ENCODE measurements at regions not wholly inside any gene's neighbourhood (a gene's known extent, or its start where the extent isn't known, plus 50 kb on each side); places are given as distances from the start of the nearest gene placed in this dataset.

DNA sequence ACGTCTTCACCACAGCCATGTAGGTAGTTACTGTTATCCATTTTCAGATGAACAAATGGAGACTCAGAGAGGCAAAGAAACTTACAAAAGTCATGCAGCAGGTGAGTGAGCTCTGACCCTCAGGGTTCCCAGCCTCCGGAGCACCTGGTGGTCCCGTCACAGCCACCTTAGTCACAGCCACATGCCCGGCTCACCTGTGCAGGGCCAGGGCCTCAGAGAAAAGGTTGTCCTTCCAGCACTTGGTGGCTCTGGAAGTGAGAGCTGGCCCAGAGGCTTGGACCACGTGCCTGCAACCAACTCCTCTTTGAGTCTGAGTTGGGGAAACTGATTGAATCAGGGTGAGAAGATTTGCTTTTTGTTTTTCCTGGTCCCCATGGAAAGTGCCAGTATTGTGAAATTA lies 189.3 kb downstream of the GLI2 start:
- CTCF ChIA-PET: no interaction called here
- TF ChIP-seq, protein P1, sequence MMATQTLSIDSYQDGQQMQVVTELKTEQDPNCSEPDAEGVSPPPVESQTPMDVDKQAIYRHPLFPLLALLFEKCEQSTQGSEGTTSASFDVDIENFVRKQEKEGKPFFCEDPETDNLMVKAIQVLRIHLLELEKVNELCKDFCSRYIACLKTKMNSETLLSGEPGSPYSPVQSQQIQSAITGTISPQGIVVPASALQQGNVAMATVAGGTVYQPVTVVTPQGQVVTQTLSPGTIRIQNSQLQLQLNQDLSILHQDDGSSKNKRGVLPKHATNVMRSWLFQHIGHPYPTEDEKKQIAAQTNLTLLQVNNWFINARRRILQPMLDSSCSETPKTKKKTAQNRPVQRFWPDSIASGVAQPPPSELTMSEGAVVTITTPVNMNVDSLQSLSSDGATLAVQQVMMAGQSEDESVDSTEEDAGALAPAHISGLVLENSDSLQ (IDR thresholded peaks at IDR 0.05): no peak
- TF ChIP-seq FOXK2 (IDR thresholded peaks at IDR 0.05): no peak
- TF ChIP-seq FOXM1 (IDR thresholded peaks at IDR 0.05; ENCODE audit: borderline replicate concordance): no peak
- no peak for TF ChIP-seq ARNT (IDR thresholded peaks at IDR 0.05)
- TF ChIP-seq BHLHE40 (IDR thresholded peaks at IDR 0.05; ENCODE audit: borderline replicate concordance): no peak
- TF ChIP-seq ELF4 (IDR thresholded peaks at IDR 0.05): no peak
- no peak for TF ChIP-seq TARDBP (IDR thresholded peaks at IDR 0.05)
- no peak for TF ChIP-seq FOXA1 (IDR thresholded peaks at IDR 0.05)
- no peak for TF ChIP-seq NFRKB (IDR thresholded peaks at IDR 0.05)
- TF ChIP-seq SP1 (IDR thresholded peaks at IDR 0.05): no peak
- TF ChIP-seq L3MBTL2 (conservative IDR thresholded peaks at IDR 0.05): no peak
- POLR2A ChIA-PET: no interaction called here
- DNase-seq (ENCODE audit: extremely low spot score): no peak

DNA sequence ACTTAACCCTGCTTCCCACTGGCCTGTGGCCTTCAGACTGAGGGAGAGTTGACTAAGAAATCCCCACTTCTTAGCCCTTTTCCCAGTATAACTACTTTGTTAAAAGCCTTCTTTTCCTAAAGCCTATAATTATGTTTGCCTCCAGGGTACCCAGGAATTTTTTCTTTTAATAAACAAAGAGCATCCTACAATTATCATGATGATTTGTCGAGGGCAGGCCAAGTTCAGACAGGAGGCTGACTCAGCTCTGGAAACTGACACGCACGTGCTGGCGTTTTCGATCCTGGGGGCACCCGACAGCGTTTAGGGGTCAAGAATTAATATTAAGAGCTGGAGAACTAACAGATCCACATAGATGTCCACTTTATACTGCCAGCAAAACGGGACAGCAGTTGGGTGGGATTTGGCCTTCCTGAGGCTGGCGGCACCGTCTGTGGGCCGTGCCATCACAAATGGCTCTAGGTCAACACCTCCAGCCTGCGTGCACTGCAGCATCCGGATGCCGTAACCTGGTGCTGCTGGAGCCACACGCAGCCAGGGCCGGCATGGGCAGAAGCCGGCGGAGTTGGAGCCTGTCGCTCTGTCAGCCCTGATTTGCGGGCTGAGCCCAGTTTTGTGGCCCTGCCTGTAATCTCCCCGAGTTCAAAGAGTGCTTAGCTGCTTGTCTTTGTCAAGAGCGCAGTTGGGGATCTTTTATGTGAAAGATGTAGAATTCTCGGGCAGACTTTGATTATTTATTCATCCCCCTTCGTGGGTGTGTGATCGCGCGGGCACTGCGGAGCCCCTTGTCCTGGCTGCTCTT lies 191.0 kb downstream of the GLI2 start:
- POLR2A ChIA-PET: no interaction called here
- DNase-seq (ENCODE audit: extremely low spot score): no peak
- TF ChIP-seq HDGF (IDR thresholded peaks at IDR 0.05; ENCODE audit: borderline replicate concordance) (no peak), ZNF384 (IDR thresholded peaks at IDR 0.05) (no peak), ELF4 (IDR thresholded peaks at IDR 0.05) (no peak), LEF1 (IDR thresholded peaks at IDR 0.05; ENCODE audit: borderline replicate concordance) (no peak), ARNT (IDR thresholded peaks at IDR 0.05) (no peak)
- TF ChIP-seq, protein P1 (IDR thresholded peaks at IDR 0.05): no peak
- CTCF ChIA-PET: no interaction called here

DNA sequence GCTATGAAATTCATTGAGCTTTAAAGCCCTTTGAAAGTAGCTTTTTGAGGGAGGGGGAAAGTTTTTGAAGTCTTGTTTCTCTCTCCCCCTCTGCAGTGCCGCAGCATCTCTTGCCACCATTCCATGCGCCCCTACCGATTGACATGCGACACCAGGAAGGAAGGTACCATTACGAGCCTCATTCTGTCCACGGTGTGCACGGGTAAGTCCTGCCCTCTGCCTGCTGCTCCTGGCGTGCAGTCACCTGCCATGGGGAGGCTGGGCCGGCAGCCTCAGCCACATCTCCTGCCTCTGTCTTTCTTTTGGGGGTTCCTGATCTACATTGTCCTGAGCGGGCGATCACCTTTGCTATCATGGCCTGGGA lies 191.6 kb downstream of the GLI2 start:
- POLR2A ChIA-PET: no interaction called here

DNA sequence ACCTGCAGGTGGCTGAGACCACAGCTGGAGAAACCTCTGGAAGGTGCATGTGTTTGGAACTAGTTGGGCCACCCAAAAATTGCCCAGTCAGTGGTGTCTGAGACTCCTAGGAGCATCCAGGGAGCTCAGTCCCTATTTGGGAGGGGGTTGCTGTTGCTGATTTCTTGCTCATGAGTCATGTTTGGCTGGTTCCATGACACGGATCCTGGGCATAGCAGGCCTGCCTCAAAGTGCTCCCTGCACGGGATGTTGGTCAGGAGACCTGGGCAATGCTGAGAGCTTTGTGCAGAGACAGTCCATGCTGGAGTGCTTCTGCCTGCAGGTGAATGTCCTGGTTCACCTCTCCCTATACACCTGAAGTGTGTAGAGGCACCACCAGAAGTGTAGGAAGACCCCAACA lies 194.2 kb downstream of the GLI2 start:
- no peak for DNase-seq (ENCODE audit: extremely low spot score)
- CTCF ChIA-PET: no interaction called here
- POLR2A ChIA-PET: no interaction called here
- TF ChIP-seq, protein P1 (IDR thresholded peaks at IDR 0.05): no peak
- TF ChIP-seq CTBP1 (IDR thresholded peaks at IDR 0.05; ENCODE audit: borderline replicate concordance): no peak
- no peak for TF ChIP-seq FOXM1 (IDR thresholded peaks at IDR 0.05; ENCODE audit: borderline replicate concordance)
- TF ChIP-seq FOXK2 (IDR thresholded peaks at IDR 0.05): no peak

More for the DNA sequence above, 191.6 kb downstream of the GLI2 start:
- TF ChIP-seq FOXK2 (IDR thresholded peaks at IDR 0.05): no peak
- no peak for TF ChIP-seq BHLHE40 (IDR thresholded peaks at IDR 0.05; ENCODE audit: borderline replicate concordance)
- no peak for TF ChIP-seq ARNT (IDR thresholded peaks at IDR 0.05)
- TF ChIP-seq HDGF (IDR thresholded peaks at IDR 0.05; ENCODE audit: borderline replicate concordance): no peak
- no peak for DNase-seq (ENCODE audit: extremely low spot score)
- CTCF ChIA-PET: no interaction called here

DNA sequence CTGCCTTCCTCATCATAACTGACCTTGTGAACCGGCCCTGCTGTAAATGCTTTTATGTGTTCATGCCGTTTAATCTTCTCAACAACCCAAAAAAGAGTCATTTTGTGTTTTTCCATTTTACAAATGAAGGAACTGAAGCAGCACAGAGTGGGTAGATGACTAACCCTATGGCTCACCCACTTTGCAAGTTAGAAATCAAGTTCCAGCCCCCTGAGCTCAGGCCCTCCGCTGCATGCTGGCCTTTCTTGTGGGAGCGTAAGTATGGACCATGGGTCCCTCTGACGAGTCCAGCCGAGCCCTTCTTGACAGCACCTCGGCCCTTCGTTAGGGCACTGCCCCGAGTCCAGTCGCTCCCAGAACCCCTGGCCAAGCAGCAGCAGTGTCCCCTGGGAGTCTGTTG lies 194.6 kb downstream of the GLI2 start:
- no peak for TF ChIP-seq ELF4 (IDR thresholded peaks at IDR 0.05)
- no peak for DNase-seq (ENCODE audit: extremely low spot score)
- POLR2A ChIA-PET: no interaction called here
- CTCF ChIA-PET: no interaction called here

DNA sequence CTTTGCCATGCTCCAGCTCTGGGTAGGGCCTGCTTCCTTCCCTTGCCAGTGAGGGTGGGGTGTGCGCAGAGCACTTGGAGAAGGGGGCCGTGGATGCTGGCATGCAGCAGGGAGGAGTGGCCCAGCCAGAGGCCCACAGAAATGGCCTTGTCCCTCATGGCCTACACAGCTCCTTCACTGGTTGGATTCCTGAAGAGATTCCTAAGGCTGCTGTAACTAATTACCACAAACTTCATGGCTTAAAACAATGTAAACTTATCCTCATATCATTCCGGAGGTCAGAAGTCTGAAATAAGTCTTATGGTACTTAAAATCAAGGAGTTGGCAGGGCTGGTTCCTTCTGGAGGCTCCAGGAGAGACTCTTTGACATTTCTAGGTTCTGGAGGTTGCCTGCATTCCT lies 195.2 kb downstream of the GLI2 start:
- no peak for DNase-seq (ENCODE audit: extremely low spot score)
- ChIA-PET POLR2A (no interaction called here), CTCF (no interaction called here)
- TF ChIP-seq ARNT (IDR thresholded peaks at IDR 0.05) (no peak), HDGF (IDR thresholded peaks at IDR 0.05; ENCODE audit: borderline replicate concordance) (no peak), LEF1 (IDR thresholded peaks at IDR 0.05; ENCODE audit: borderline replicate concordance) (no peak), CTBP1 (IDR thresholded peaks at IDR 0.05; ENCODE audit: borderline replicate concordance) (no peak), SP1 (IDR thresholded peaks at IDR 0.05) (no peak), BHLHE40 (IDR thresholded peaks at IDR 0.05; ENCODE audit: borderline replicate concordance) (no peak), L3MBTL2 (conservative IDR thresholded peaks at IDR 0.05) (no peak), SUZ12 (IDR thresholded peaks at IDR 0.05) (no peak), TARDBP (IDR thresholded peaks at IDR 0.05) (no peak), ZNF384 (IDR thresholded peaks at IDR 0.05) (no peak), FOXA1 (IDR thresholded peaks at IDR 0.05) (no peak)
- TF ChIP-seq, protein P1 (IDR thresholded peaks at IDR 0.05): no peak

DNA sequence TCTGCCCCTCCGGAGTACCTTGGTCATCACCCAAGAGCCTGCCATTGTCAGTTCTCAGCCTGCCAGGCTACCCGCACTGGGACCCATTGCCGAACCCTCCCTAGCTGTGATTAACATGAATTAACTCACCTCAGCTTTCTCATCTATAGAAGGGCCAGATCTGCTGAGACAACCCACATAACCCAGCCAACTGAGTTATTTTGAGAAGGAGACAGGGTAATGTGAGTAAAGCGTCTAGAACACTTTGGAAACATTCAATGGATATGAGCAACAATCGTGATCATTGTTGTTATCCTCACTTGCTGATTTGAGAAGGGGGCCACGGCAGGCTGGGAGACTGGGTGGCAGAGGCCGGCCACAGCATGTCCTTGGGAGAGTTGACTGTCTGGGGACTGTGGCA lies 196.8 kb downstream of the GLI2 start:
- TF ChIP-seq ARNT (IDR thresholded peaks at IDR 0.05) (no peak), FOXK2 (IDR thresholded peaks at IDR 0.05) (no peak), FOXM1 (IDR thresholded peaks at IDR 0.05; ENCODE audit: borderline replicate concordance) (no peak), NFRKB (IDR thresholded peaks at IDR 0.05) (no peak), FOXA1 (IDR thresholded peaks at IDR 0.05) (no peak)
- TF ChIP-seq, protein P1 (IDR thresholded peaks at IDR 0.05): no peak
- CTCF ChIA-PET: no interaction called here
- DNase-seq (ENCODE audit: extremely low spot score): no peak
- POLR2A ChIA-PET: no interaction called here
